CD4-positive, CD25-positive, alpha-beta regulatory T cell (primary cell): ENCODE measurements at regions not wholly inside any gene's neighbourhood (a gene's known extent, or its start where the extent isn't known, plus 50 kb on each side); places are given as distances from the start of the nearest gene placed in this dataset.

Source experiments
- ATAC-seq, 2 donors: fragments of 150-1000 bp; cut with Tn5 transposase; one replicate each; pipeline ENCODE4 v1.10.0; 2021; ENCODE audit warnings: low read depth in 2 of 2, moderate number of reproducible peaks in 2 of 2, moderate library complexity in 1 of 2
- DNase-seq, 3 donors: peaks; one replicate each; pipeline versions ENCODE4 v3.0.0 to v3.0.0-alpha.2; 2012 to 2022; ENCODE audit warnings: mixed read lengths in 1 of 3
- H3K27ac ChIP-seq: one replicate; pipeline ENCODE4 v1.7.0; 2013; ENCODE audit warnings: mild to moderate bottlenecking, low read length; ENCODE audit not compliant: insufficient read depth, poor library complexity, severe bottlenecking
- H3K27me3 ChIP-seq: one replicate; pipeline ENCODE4 v1.7.0; 2013; ENCODE audit warnings: low read length; ENCODE audit not compliant: control insufficient read depth, insufficient read depth
- H3K36me3 ChIP-seq: one replicate; pipeline ENCODE4 v1.7.0; 2013; ENCODE audit warnings: mild to moderate bottlenecking, low read length, moderate library complexity; ENCODE audit not compliant: control insufficient read depth, insufficient read depth
- H3K4me1 ChIP-seq: 2 replicates; pipeline ENCODE4 v1.7.0; 2013; ENCODE audit warnings: mild to moderate bottlenecking, low read length; ENCODE audit not compliant: insufficient read depth, control insufficient read depth, poor library complexity, severe bottlenecking
- H3K4me3 ChIP-seq: one replicate; pipeline ENCODE4 v1.7.0; 2013; ENCODE audit warnings: low read depth, mild to moderate bottlenecking, low read length, moderate library complexity
- H3K9me3 ChIP-seq, 2 experiments: 1 replicate in 1 of 2; 2 replicates in 1 of 2; pipeline ENCODE4 v1.7.0; 2013; ENCODE audit warnings: low read length in 2 of 2, mild to moderate bottlenecking in 1 of 2, moderate library complexity in 1 of 2; ENCODE audit not compliant: control insufficient read depth in 2 of 2
- H3K27ac Mint-ChIP-seq, 3 donors: one replicate each; pipeline ENCODE4 v1.8.0; 2020 to 2022; ENCODE audit warnings: mild to moderate bottlenecking in 3 of 3, mixed read lengths in 3 of 3, moderate library complexity in 2 of 3
- H3K27me3 Mint-ChIP-seq: one replicate; pipeline ENCODE4 v1.8.0; 2022; ENCODE audit warnings: mild to moderate bottlenecking, mixed read lengths
- H3K36me3 Mint-ChIP-seq: one replicate; pipeline ENCODE4 v1.8.0; 2020; ENCODE audit warnings: mixed read lengths
- H3K4me1 Mint-ChIP-seq, 4 donors: one replicate each; pipeline ENCODE4 v1.8.0; 2020 to 2022; ENCODE audit warnings: mixed read lengths in 4 of 4, mild to moderate bottlenecking in 1 of 4
- H3K4me3 Mint-ChIP-seq, 4 donors: one replicate each; pipeline ENCODE4 v1.8.0; 2020 to 2022; ENCODE audit warnings: mild to moderate bottlenecking in 4 of 4, mixed read lengths in 4 of 4, moderate library complexity in 3 of 4
- H3K9me3 Mint-ChIP-seq, 7 donors: one replicate each; pipeline ENCODE4 v1.8.0; 2020 to 2022; ENCODE audit warnings: mixed read lengths in 7 of 7, mild to moderate bottlenecking in 3 of 7, moderate library complexity in 2 of 7

- H3K9me3 Mint-ChIP-seq = peaks cover 0 to 6% (median 0%) of the 10 kb centered on the region in 7 donors
- H3K4me3 ChIP-seq = no peak overlapping the region
- no peaks in the 10 kb centered on the region for H3K9me3 ChIP-seq
- peaks cover 3% of the 10 kb centered on the region for H3K4me1 ChIP-seq
- DNase-seq (no peak), ATAC-seq (no peak)
- no peak overlapping the region for H3K4me3 Mint-ChIP-seq
- no peak overlapping the region for H3K27ac Mint-ChIP-seq
- no peaks in the 10 kb centered on the region for H3K36me3 Mint-ChIP-seq
- H3K4me1 Mint-ChIP-seq = peaks cover 0 to 4% (median 0%) of the 10 kb centered on the region in 4 donors
- H3K27ac ChIP-seq = no peak overlapping the region
- peaks cover 3% of the 10 kb centered on the region for H3K27me3 ChIP-seq
- no peaks in the 10 kb centered on the region for H3K36me3 ChIP-seq
- H3K27me3 Mint-ChIP-seq = peaks cover 27% of the 10 kb centered on the region
Observed at GRCh38 chr2:239608260-239608659, 207.4 kb upstream of the HDAC4 start.

DNA sequence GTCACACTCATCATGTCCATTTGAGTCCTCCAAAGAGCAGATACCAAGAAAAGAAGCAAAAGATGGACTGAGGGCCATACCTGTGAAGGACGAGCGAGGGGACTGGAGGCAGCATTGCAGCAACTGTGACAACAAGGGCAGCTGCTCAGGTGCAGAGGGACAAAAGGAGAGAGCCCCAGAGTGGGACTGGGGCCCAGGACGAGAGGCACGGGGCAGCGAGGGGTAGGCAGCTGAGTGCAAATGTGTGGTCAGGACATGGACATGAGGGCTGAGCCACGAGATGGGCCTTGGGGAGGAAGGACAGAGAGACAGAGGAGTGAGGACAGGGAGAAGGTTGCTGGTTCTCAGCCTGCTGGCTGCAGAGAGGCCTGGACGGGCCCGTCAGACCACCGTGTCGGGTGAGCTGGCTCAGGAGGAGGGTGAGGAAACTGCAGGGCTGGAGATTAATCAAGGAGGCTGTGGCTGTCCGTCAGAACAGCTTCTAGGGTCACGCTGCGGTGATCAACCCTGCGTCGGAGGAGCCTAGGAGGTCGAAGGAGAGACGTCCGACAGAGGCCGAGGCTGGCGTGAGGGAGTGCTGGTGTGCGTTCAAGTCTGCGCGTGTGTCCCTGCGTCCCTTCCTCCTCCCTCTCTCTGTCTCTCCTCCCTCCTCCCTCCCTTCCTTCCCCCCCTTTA lies 206.8 kb upstream of the HDAC4 start:
- Histone ChIP-seq H3K9me3 (no peaks in the 10 kb centered on the region), H3K4me1 (peaks cover 9% of the 10 kb centered on the region), H3K27ac (no peak overlapping the region), H3K36me3 (no peaks in the 10 kb centered on the region), H3K4me3 (no peak overlapping the region), H3K27me3 (peaks cover 3% of the 10 kb centered on the region)
- Mint-ChIP-seq H3K27ac (no peak overlapping the region), H3K9me3 (peaks cover 0 to 4% (median 0%) of the 10 kb centered on the region in 7 donors), H3K27me3 (peaks cover 23% of the 10 kb centered on the region), H3K4me1 (peaks cover 0 to 7% (median 2%) of the 10 kb centered on the region in 4 donors), H3K4me3 (no peak overlapping the region), H3K36me3 (no peaks in the 10 kb centered on the region)
- DNase-seq (no peak), ATAC-seq (no peak)

GRCh38 chr2:239606741-239607516 lies 206.1 kb upstream of the HDAC4 start:
- no peak for DNase-seq
- H3K4me3 ChIP-seq = no peak overlapping the region
- H3K4me1 ChIP-seq = peaks cover 16% of the 10 kb centered on the region
- H3K9me3 ChIP-seq = no peaks in the 10 kb centered on the region
- H3K4me3 Mint-ChIP-seq = no peak overlapping the region
- peaks cover 3% of the 10 kb centered on the region for H3K27me3 ChIP-seq
- peaks cover 0 to 13% (median 5%) of the 10 kb centered on the region in 4 donors for H3K4me1 Mint-ChIP-seq
- H3K27ac Mint-ChIP-seq = peak overlapping the region in 1 of 3 donors; percentile 45
- H3K9me3 Mint-ChIP-seq = peaks cover 0 to 4% (median 0%) of the 10 kb centered on the region in 7 donors
- no peaks in the 10 kb centered on the region for H3K36me3 Mint-ChIP-seq
- ATAC-seq = no peak
- no peaks in the 10 kb centered on the region for H3K36me3 ChIP-seq
- no peak overlapping the region for H3K27ac ChIP-seq
- peaks cover 22% of the 10 kb centered on the region for H3K27me3 Mint-ChIP-seq

DNA sequence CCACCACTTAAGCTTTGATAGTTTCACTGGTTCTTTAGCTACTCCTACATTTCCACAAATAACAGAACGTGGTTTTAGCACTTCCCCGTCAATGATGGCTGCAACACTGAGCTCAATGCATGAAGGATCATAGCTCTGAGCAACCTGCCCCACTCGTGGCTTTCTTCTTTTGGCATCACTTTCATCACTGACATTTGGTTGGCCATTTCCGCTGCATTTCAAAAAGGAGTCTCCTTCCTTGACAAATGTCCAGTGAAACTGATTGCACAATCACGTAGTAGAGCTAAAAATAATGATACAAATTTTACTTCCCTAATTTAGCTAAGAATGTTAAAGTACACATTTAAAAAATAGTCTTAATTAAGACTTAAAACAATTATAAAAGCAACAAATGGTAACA lies 205.2 kb upstream of the HDAC4 start:
- peaks cover 22% of the 10 kb centered on the region for H3K27me3 Mint-ChIP-seq
- no peak overlapping the region for H3K4me3 Mint-ChIP-seq
- Histone ChIP-seq H3K27ac (no peak overlapping the region), H3K9me3 (no peaks in the 10 kb centered on the region), H3K4me1 (peaks cover 25% of the 10 kb centered on the region), H3K36me3 (no peaks in the 10 kb centered on the region), H3K27me3 (peaks cover 3% of the 10 kb centered on the region), H3K4me3 (no peak overlapping the region)
- peaks cover 0 to 17% (median 9%) of the 10 kb centered on the region in 4 donors for H3K4me1 Mint-ChIP-seq
- no peak for DNase-seq
- H3K9me3 Mint-ChIP-seq = peaks cover 0 to 4% (median 0%) of the 10 kb centered on the region in 7 donors
- no peak overlapping the region for H3K27ac Mint-ChIP-seq
- H3K36me3 Mint-ChIP-seq = no peaks in the 10 kb centered on the region
- ATAC-seq = no peak

DNA sequence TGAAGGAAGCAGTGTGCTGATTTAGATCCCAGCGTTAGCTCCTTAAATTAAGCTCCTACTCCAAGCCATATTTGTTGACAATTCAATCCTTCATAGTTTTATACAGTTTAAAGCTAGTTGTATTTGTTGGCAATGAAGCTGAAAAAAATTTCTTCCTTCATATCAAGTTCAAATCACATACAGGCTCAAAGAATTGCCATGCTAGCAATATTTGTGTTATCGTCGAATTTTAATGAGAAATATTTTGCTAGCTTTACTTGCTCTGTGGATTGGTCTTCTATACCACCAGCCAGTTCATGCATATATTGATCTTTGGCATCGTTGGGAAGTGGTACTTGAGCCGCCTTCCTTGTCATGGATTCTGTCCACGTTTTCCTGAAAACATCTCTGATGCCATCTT lies 204.6 kb upstream of the HDAC4 start:
- H3K27ac ChIP-seq = no peak overlapping the region

GRCh38 chr2:239604861-239605260 lies 204.0 kb upstream of the HDAC4 start:
- Histone ChIP-seq H3K4me3 (no peak overlapping the region), H3K9me3 (no peaks in the 10 kb centered on the region), H3K27ac (no peak overlapping the region), H3K4me1 (peaks cover 26% of the 10 kb centered on the region), H3K36me3 (no peaks in the 10 kb centered on the region), H3K27me3 (peaks cover 3% of the 10 kb centered on the region)
- H3K4me1 Mint-ChIP-seq = peaks cover 0 to 17% (median 9%) of the 10 kb centered on the region in 4 donors
- H3K27me3 Mint-ChIP-seq = peaks cover 22% of the 10 kb centered on the region
- peaks cover 0 to 3% (median 0%) of the 10 kb centered on the region in 7 donors for H3K9me3 Mint-ChIP-seq
- no peak for ATAC-seq
- H3K27ac Mint-ChIP-seq = no peak overlapping the region
- DNase-seq = no peak
- H3K36me3 Mint-ChIP-seq = no peaks in the 10 kb centered on the region
- H3K4me3 Mint-ChIP-seq = no peak overlapping the region

More for the DNA sequence above, 204.6 kb upstream of the HDAC4 start:
- Mint-ChIP-seq H3K27me3 (peaks cover 22% of the 10 kb centered on the region), H3K4me1 (peaks cover 0 to 17% (median 9%) of the 10 kb centered on the region in 4 donors), H3K4me3 (no peak overlapping the region), H3K36me3 (no peaks in the 10 kb centered on the region), H3K27ac (no peak overlapping the region), H3K9me3 (peaks cover 0 to 4% (median 0%) of the 10 kb centered on the region in 7 donors)
- DNase-seq (no peak), ATAC-seq (no peak)
- Histone ChIP-seq H3K4me3 (no peak overlapping the region), H3K27me3 (peaks cover 3% of the 10 kb centered on the region), H3K4me1 (peaks cover 26% of the 10 kb centered on the region), H3K36me3 (no peaks in the 10 kb centered on the region), H3K9me3 (no peaks in the 10 kb centered on the region)

- no peak for ATAC-seq
- Mint-ChIP-seq H3K9me3 (peaks cover 0 to 2% (median 0%) of the 10 kb centered on the region in 7 donors), H3K27ac (no peak overlapping the region)
Observed at GRCh38 chr2:239603411-239604356, 202.9 kb upstream of the HDAC4 start.

More at GRCh38 chr2:239603411-239604356, 202.9 kb upstream of the HDAC4 start:
- Mint-ChIP-seq H3K4me3 (no peak overlapping the region), H3K4me1 (peaks cover 0 to 17% (median 9%) of the 10 kb centered on the region in 4 donors), H3K36me3 (no peaks in the 10 kb centered on the region), H3K27me3 (peaks cover 22% of the 10 kb centered on the region)
- Histone ChIP-seq H3K27me3 (peaks cover 3% of the 10 kb centered on the region), H3K27ac (no peak overlapping the region), H3K9me3 (no peaks in the 10 kb centered on the region), H3K4me3 (no peak overlapping the region), H3K36me3 (no peaks in the 10 kb centered on the region), H3K4me1 (peaks cover 26% of the 10 kb centered on the region)
- no peak for DNase-seq
